BLaER1 (cell line): ENCODE measurements at regions not wholly inside any gene's neighbourhood (a gene's known extent, or its start where the extent isn't known, plus 50 kb on each side); places are given as distances from the start of the nearest gene placed in this dataset.
A peak's percentile ranks its signal among the peaks of the same experiment; 100 is the strongest.

ENCODE experiments used
- H3K27ac ChIP-seq: shearing (Covaris generic); formaldehyde crosslinking; 2 replicates; pipeline ENCODE4 v1.8.1; 2022
- H3K27me3 ChIP-seq: shearing (Covaris generic); formaldehyde crosslinking; 2 replicates; pipeline ENCODE4 v1.8.1; 2022
- H3K36me3 ChIP-seq: shearing (Covaris generic); formaldehyde crosslinking; 2 replicates; pipeline ENCODE4 v1.8.1; 2022
- H3K4me1 ChIP-seq: shearing (Covaris generic); formaldehyde crosslinking; 2 replicates; pipeline ENCODE4 v1.8.1; 2022
- H3K4me2 ChIP-seq: shearing (Covaris generic); formaldehyde crosslinking; 2 replicates; pipeline ENCODE4 v1.8.1; 2022
- H3K4me3 ChIP-seq: shearing (Covaris generic); formaldehyde crosslinking; 2 replicates; pipeline ENCODE4 v1.8.1; 2022
- H3K9ac ChIP-seq: shearing (Covaris generic); formaldehyde crosslinking; 2 replicates; pipeline ENCODE4 v1.8.1; 2022
- H3K9me3 ChIP-seq: shearing (Covaris generic); formaldehyde crosslinking; 2 replicates; pipeline ENCODE4 v1.8.1; 2022
- H4K20me1 ChIP-seq: shearing (Covaris generic); formaldehyde crosslinking; 2 replicates; pipeline ENCODE4 v1.8.1; 2022
- Cebpa-rat ChIP-seq: shearing (Covaris generic); IDR thresholded peaks from 2 replicates; pipeline ENCODE4 v1.8.1; 2022

DNA sequence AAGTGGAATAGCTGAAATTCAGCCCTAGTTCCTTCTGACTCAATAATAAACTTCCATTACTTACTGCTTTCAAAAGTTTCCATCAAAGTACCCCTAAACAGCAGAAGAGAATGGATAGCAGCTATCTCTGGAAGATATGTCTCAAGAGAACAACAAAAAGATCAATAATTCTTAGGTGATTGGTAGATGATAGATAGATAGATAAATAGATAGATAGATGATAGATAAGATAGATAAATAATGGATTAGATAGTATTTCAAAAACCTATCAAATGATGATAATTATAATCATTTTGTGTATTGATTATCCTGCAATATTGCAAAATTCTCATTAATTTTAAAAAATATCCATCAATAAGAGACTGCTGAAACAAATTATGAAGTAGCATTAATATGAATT is 97.4 kb upstream of the CCND2 start:
- H3K9ac ChIP-seq: no peak overlapping the region
- peaks cover 3% of the 10 kb centered on the region; the same call in 1 of the 2 replicates for H3K9me3 ChIP-seq
- no peak overlapping the region for H3K4me2 ChIP-seq
- H3K4me3 ChIP-seq: no peak overlapping the region
- H3K27ac ChIP-seq: no peak overlapping the region
- H4K20me1 ChIP-seq: no peaks in the 10 kb centered on the region
- H3K4me1 ChIP-seq: no peaks in the 10 kb centered on the region
- H3K36me3 ChIP-seq: no peaks in the 10 kb centered on the region
- no peaks in the 10 kb centered on the region for H3K27me3 ChIP-seq
- no peak for TF ChIP-seq Cebpa-rat

GRCh38 chr12:4174417-4174816 is 99.1 kb upstream of the CCND2 start:
- H3K4me3 ChIP-seq: no peak overlapping the region
- no peak for TF ChIP-seq Cebpa-rat

DNA sequence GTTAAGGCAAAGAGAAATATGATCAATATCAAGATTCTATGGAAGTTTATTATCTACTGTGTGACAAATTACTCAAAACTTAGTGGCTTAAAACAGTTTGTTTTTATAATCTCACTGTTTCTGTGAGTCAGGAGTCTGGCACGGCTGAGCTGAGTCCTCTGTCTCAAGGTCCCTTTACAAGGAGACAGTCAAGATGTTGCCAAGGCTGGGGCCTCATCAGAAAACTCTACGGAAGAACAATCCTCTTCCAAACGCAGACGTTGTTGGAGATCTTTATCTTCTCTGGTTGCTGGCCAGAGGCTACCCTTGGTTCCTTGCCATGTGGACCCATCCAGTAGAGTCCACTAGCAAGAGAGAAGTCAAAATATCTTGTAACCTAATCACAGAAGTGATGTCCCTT is 100.6 kb upstream of the CCND2 start:
- H3K9me3 ChIP-seq: no peaks in the 10 kb centered on the region
- no peaks in the 10 kb centered on the region for H4K20me1 ChIP-seq
- H3K27ac ChIP-seq: no peak overlapping the region
- no peaks in the 10 kb centered on the region for H3K27me3 ChIP-seq
- H3K9ac ChIP-seq: no peak overlapping the region
- no peak overlapping the region for H3K4me3 ChIP-seq
- TF ChIP-seq Cebpa-rat: no peak
- H3K4me1 ChIP-seq: peaks cover 26% of the 10 kb centered on the region
- H3K4me2 ChIP-seq: no peak overlapping the region
- H3K36me3 ChIP-seq: no peaks in the 10 kb centered on the region

More at GRCh38 chr12:4174417-4174816, 99.1 kb upstream of the CCND2 start:
- Histone ChIP-seq H3K27me3 (no peaks in the 10 kb centered on the region), H3K4me1 (peaks cover 12% of the 10 kb centered on the region), H3K27ac (no peak overlapping the region), H3K36me3 (no peaks in the 10 kb centered on the region), H4K20me1 (no peaks in the 10 kb centered on the region), H3K9ac (no peak overlapping the region), H3K9me3 (no peaks in the 10 kb centered on the region), H3K4me2 (no peak overlapping the region)

- Histone ChIP-seq H4K20me1 (no peaks in the 10 kb centered on the region), H3K27me3 (no peaks in the 10 kb centered on the region), H3K4me2 (no peak overlapping the region), H3K9ac (no peak overlapping the region), H3K4me1 (peaks cover 34% of the 10 kb centered on the region), H3K36me3 (no peaks in the 10 kb centered on the region), H3K9me3 (no peaks in the 10 kb centered on the region), H3K4me3 (no peak overlapping the region), H3K27ac (no peak overlapping the region)
- no peak for TF ChIP-seq Cebpa-rat
These were observed 101.8 kb upstream of the CCND2 start for GRCh38 chr12:4171742-4172141.

- Histone ChIP-seq H3K27me3 (peaks cover 6% of the 10 kb centered on the region; the same call in 1 of the 2 replicates), H3K27ac (peak overlapping the region; percentile 61), H3K4me3 (peak overlapping the region; percentile 9; the same call in 1 of the 2 replicates), H3K9ac (peak overlapping the region; percentile 3; the same call in 1 of the 2 replicates), H3K4me2 (peak overlapping the region; percentile 75), H3K36me3 (no peaks in the 10 kb centered on the region), H4K20me1 (no peaks in the 10 kb centered on the region), H3K4me1 (peaks cover 42% of the 10 kb centered on the region), H3K9me3 (no peaks in the 10 kb centered on the region)
- TF ChIP-seq Cebpa-rat: no peak
These were observed 103.6 kb upstream of the CCND2 start for GRCh38 chr12:4169959-4170358.

GRCh38 chr12:4169531-4169930 is 104.0 kb upstream of the CCND2 start:
- TF ChIP-seq Cebpa-rat: no peak
- H3K36me3 ChIP-seq: no peaks in the 10 kb centered on the region
- peaks cover 46% of the 10 kb centered on the region for H3K4me1 ChIP-seq
- H3K4me3 ChIP-seq: peak overlapping the region; percentile 9; the same call in 1 of the 2 replicates
- peak overlapping the region; percentile 61 for H3K27ac ChIP-seq
- peak overlapping the region; percentile 3; the same call in 1 of the 2 replicates for H3K9ac ChIP-seq
- H3K27me3 ChIP-seq: peaks cover 6% of the 10 kb centered on the region; the same call in 1 of the 2 replicates
- peak overlapping the region; percentile 75 for H3K4me2 ChIP-seq
- no peaks in the 10 kb centered on the region for H3K9me3 ChIP-seq
- H4K20me1 ChIP-seq: no peaks in the 10 kb centered on the region

DNA sequence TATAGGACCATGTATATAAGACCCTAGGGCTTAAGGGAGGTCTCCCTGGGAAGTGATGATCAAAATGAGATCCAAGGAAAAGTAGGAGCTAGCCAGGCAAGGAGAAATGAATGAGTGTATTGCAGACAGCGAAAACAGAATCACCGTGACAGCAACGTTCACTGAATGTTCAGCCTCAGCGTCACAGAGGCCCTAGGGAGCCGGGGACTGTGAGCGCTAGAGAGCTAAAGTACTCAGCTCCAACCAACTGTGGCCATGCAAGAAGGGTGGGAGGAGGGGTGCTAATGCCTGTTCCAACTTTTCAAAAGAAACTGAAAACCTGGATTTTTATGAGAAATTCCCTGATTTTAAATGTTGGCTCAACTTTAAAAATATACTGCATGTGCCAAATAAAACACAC is 105.5 kb upstream of the CCND2 start:
- no peak overlapping the region for H3K4me3 ChIP-seq
- no peak overlapping the region for H3K27ac ChIP-seq
- H3K9ac ChIP-seq: no peak overlapping the region
- peaks cover 52% of the 10 kb centered on the region for H3K4me1 ChIP-seq
- peak overlapping the region; percentile 75 for H3K4me2 ChIP-seq
- no peak for TF ChIP-seq Cebpa-rat
- no peaks in the 10 kb centered on the region for H3K36me3 ChIP-seq
- H3K9me3 ChIP-seq: no peaks in the 10 kb centered on the region
- H4K20me1 ChIP-seq: no peaks in the 10 kb centered on the region
- H3K27me3 ChIP-seq: peaks cover 6% of the 10 kb centered on the region; the same call in 1 of the 2 replicates

- H3K4me3 ChIP-seq: peak overlapping the region; percentile 65
- H3K4me2 ChIP-seq: peak overlapping the region; percentile 95
- H3K9me3 ChIP-seq: no peaks in the 10 kb centered on the region
- H3K27ac ChIP-seq: peak overlapping the region; percentile 87
- no peaks in the 10 kb centered on the region for H3K36me3 ChIP-seq
- H3K9ac ChIP-seq: peak overlapping the region; percentile 74
- TF ChIP-seq Cebpa-rat: no peak
- peaks cover 45% of the 10 kb centered on the region for H3K4me1 ChIP-seq
- peaks cover 6% of the 10 kb centered on the region; the same call in 1 of the 2 replicates for H3K27me3 ChIP-seq
- no peaks in the 10 kb centered on the region for H4K20me1 ChIP-seq
These were observed 108.7 kb upstream of the CCND2 start for GRCh38 chr12:4164559-4165558.

DNA sequence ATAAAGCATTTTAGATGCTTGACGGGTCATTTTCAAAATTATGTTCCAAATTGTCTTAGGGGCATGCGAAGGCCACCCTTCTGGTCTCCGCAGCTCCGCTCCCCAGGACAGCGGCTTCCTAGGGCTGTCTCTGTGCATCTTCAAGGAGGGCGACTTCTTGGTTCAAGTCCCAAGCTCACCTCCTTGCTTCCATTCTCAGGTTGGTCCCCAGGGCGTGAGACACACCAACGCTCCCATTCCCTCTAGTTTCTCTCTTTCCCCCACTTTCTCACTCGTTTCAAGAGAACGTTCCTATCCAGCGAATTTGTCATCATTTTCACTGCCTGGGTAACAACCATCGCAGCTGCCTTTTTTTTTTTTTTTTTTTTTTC is 109.4 kb upstream of the CCND2 start:
- Histone ChIP-seq H3K9ac (peak overlapping the region; percentile 74), H4K20me1 (no peaks in the 10 kb centered on the region), H3K4me3 (peak overlapping the region; percentile 65), H3K4me2 (peak overlapping the region; percentile 95), H3K9me3 (no peaks in the 10 kb centered on the region), H3K4me1 (peaks cover 38% of the 10 kb centered on the region), H3K36me3 (no peaks in the 10 kb centered on the region), H3K27ac (no peak overlapping the region), H3K27me3 (peaks cover 6% of the 10 kb centered on the region; the same call in 1 of the 2 replicates)
- TF ChIP-seq Cebpa-rat: no peak

DNA sequence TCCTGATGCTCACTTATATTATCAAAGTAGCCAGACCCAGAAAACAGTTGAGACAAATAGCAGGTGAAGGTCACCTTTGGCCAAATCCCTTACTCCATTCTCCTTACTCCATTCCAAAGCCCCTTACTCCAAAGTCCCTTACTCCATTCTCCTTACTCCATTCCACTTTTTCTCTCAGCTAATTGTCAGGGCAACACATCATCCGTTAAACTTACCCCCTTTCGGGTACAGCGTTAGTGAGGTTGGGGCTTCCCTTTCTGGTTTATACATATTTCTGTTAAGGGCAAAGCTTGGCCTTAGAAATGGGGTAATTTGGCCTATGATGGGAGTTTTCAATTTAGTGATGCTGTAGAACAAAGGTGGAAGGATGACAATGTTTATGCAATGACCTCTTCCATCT is 111.8 kb upstream of the CCND2 start:
- no peak overlapping the region for H3K27ac ChIP-seq
- H3K9me3 ChIP-seq: no peaks in the 10 kb centered on the region
- H3K9ac ChIP-seq: no peak overlapping the region
- no peaks in the 10 kb centered on the region for H4K20me1 ChIP-seq
- H3K4me3 ChIP-seq: no peak overlapping the region
- H3K36me3 ChIP-seq: no peaks in the 10 kb centered on the region
- no peak for TF ChIP-seq Cebpa-rat
- H3K27me3 ChIP-seq: peaks cover 6% of the 10 kb centered on the region; the same call in 1 of the 2 replicates
- no peak overlapping the region for H3K4me2 ChIP-seq
- H3K4me1 ChIP-seq: peaks cover 18% of the 10 kb centered on the region
